WTC11 (cell line): ENCODE measurements at regions not wholly inside any gene's neighbourhood (a gene's known extent, or its start where the extent isn't known, plus 50 kb on each side); places are given as distances from the start of the nearest gene placed in this dataset.

Source experiments
- ATAC-seq: fragments of 200-7000 bp; cut with Tn5 transposase; 2 replicates; pipeline ENCODE4 v1.10.0; 2021; ENCODE audit warnings: mild to moderate bottlenecking, moderate library complexity
- CTCF ChIA-PET: fragments of 300-600 bp; sonication (Branson Sonifier 250); formaldehyde crosslinking; loops from one replicate; lab custom pipeline; 2021; ENCODE audit warnings: antibody characterized with exemption; lab: Charles Lee
- POLR2A ChIA-PET: fragments of 350-600 bp; sonication (Branson Sonifier 250); formaldehyde crosslinking; loops from one replicate; lab custom pipeline; 2021; ENCODE audit warnings: antibody characterized with exemption; lab: Charles Lee
- DNase-seq: peaks from one replicate; pipeline ENCODE4 v3.0.0; 2021; ENCODE audit warnings: low spot score
- H3K27ac Mint-ChIP-seq: 2 replicates; pipeline ENCODE4 v1.8.0; 2021; ENCODE audit warnings: mixed read lengths
- H3K27me3 Mint-ChIP-seq: 2 replicates; pipeline ENCODE4 v1.8.0; 2021; ENCODE audit warnings: low read depth, mild to moderate bottlenecking, moderate library complexity, mixed read lengths
- H3K36me3 Mint-ChIP-seq: 2 replicates; pipeline ENCODE4 v1.8.0; 2021; ENCODE audit warnings: mixed read lengths
- H3K4me1 Mint-ChIP-seq: 2 replicates; pipeline ENCODE4 v1.8.0; 2022; ENCODE audit warnings: mixed read lengths
- H3K4me3 Mint-ChIP-seq: 2 replicates; pipeline ENCODE4 v1.8.0; 2021; ENCODE audit warnings: mild to moderate bottlenecking, moderate library complexity, mixed read lengths
- H3K9me3 Mint-ChIP-seq: 2 replicates; pipeline ENCODE4 v1.8.0; 2021; ENCODE audit warnings: mixed read lengths
- ATF1 ChIP-seq: sonication (generic); formaldehyde crosslinking; IDR thresholded peaks from 2 replicates; pipeline ENCODE4 v1.8.1; 2023; ENCODE audit warnings: mild to moderate bottlenecking, moderate library complexity, missing genetic modification reagents
- ATF6 ChIP-seq: sonication (generic); formaldehyde crosslinking; IDR thresholded peaks from 2 replicates; pipeline ENCODE4 v1.8.1; 2023; ENCODE audit warnings: mild to moderate bottlenecking, missing genetic modification reagents
- CTCF ChIP-seq: fragments of 200-600 bp; IDR thresholded peaks from 2 replicates; pipeline ENCODE4 v1.8.0; 2022; ENCODE audit warnings: antibody characterized with exemption
- ELF4 ChIP-seq: sonication (generic); formaldehyde crosslinking; IDR thresholded peaks from 2 replicates; pipeline ENCODE4 v1.8.1; 2022; ENCODE audit warnings: low read depth, mild to moderate bottlenecking, moderate library complexity, missing genetic modification reagents
- GRHL2 ChIP-seq: fragments of 250-450 bp; sonication (Bioruptor Pico); IDR thresholded peaks from 2 replicates; pipeline ENCODE4 v1.8.0; 2022; ENCODE audit warnings: mild to moderate bottlenecking, moderate library complexity; ENCODE audit not compliant: insufficient replicate concordance, severe bottlenecking
- GTF2I ChIP-seq: fragments of 250-450 bp; sonication (Bioruptor Pico); conservative IDR thresholded peaks from 2 replicates; pipeline ENCODE4 v1.4.0; 2021; ENCODE audit warnings: mild to moderate bottlenecking
- JAZF1 ChIP-seq: fragments of 250-450 bp; sonication (Bioruptor Pico); IDR thresholded peaks from 2 replicates; pipeline ENCODE4 v1.9.0; 2021; ENCODE audit warnings: moderate library complexity, mild to moderate bottlenecking, inconsistent platforms
- MXD4 ChIP-seq: fragments of 250-450 bp; sonication (Bioruptor Pico); IDR thresholded peaks from 2 replicates; pipeline ENCODE4 v1.8.0; 2021; ENCODE audit warnings: mild to moderate bottlenecking, moderate library complexity, borderline replicate concordance
- NFYB ChIP-seq: sonication (generic); formaldehyde crosslinking; conservative IDR thresholded peaks from 2 replicates; pipeline ENCODE4 v1.8.0; 2022; ENCODE audit warnings: low read depth, missing genetic modification reagents
- RELA ChIP-seq: sonication (generic); formaldehyde crosslinking; IDR thresholded peaks from 2 replicates; pipeline ENCODE4 v1.8.1; 2022; ENCODE audit warnings: missing genetic modification reagents, mild to moderate bottlenecking, borderline replicate concordance
- SMAD3 ChIP-seq: sonication (generic); formaldehyde crosslinking; IDR thresholded peaks from 2 replicates; pipeline ENCODE4 v1.8.0; 2022; ENCODE audit warnings: missing genetic modification reagents, mild to moderate bottlenecking, borderline replicate concordance
- ZNF219 ChIP-seq: sonication (generic); formaldehyde crosslinking; IDR thresholded peaks from 2 replicates; pipeline ENCODE4 v1.8.0; 2023; ENCODE audit warnings: missing genetic modification reagents, mild to moderate bottlenecking, borderline replicate concordance
- ZNF416 ChIP-seq: fragments of 250-450 bp; sonication (Bioruptor Pico); IDR thresholded peaks from 2 replicates; pipeline ENCODE4 v1.9.0; 2021; ENCODE audit warnings: mild to moderate bottlenecking, inconsistent platforms
- ZNF671 ChIP-seq: fragments of 250-450 bp; sonication (Bioruptor Pico); IDR thresholded peaks from 2 replicates; pipeline ENCODE4 v1.8.0; 2021; ENCODE audit warnings: mild to moderate bottlenecking
- TF ChIP-seq, protein P1 (sequence below): sonication (generic); formaldehyde crosslinking; IDR thresholded peaks from 2 replicates; pipeline ENCODE4 v1.8.0; 2022; ENCODE audit warnings: mild to moderate bottlenecking, missing genetic modification reagents
- TF ChIP-seq, protein P2 (sequence below): sonication (generic); formaldehyde crosslinking; conservative IDR thresholded peaks from 2 replicates; pipeline ENCODE4 v1.8.1; 2022; ENCODE audit warnings: mild to moderate bottlenecking, missing genetic modification reagents
- TF ChIP-seq, protein P3 (sequence below): sonication (generic); formaldehyde crosslinking; IDR thresholded peaks from 2 replicates; pipeline ENCODE4 v1.8.1; 2023; ENCODE audit warnings: mild to moderate bottlenecking, missing genetic modification reagents, moderate library complexity
- TF ChIP-seq, protein P4 (sequence below): fragments of 250-450 bp; sonication (Bioruptor Pico); IDR thresholded peaks from 2 replicates; pipeline ENCODE4 v1.9.0; 2021; ENCODE audit warnings: mild to moderate bottlenecking, borderline replicate concordance

DNA sequence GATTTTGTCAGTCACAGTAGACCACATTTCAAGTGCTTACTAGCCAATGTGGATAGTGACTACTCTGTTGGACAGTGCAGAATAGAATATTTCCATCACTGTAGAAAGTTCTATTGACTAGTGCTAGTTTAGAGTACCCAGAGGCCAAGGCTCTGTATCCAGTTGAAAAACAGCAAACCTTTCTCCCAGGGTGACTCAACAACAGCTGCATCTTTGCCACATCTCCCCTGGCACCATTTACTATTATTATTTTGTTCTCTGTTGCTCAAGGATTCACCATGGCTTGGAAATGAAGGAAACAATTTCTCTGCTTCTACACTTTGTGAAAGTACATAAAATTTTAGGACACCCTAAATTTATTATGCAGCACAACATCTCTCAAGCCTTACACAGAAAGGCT lies 85.3 kb upstream of the WDR26 start (continued):
- TF ChIP-seq, protein P1, sequence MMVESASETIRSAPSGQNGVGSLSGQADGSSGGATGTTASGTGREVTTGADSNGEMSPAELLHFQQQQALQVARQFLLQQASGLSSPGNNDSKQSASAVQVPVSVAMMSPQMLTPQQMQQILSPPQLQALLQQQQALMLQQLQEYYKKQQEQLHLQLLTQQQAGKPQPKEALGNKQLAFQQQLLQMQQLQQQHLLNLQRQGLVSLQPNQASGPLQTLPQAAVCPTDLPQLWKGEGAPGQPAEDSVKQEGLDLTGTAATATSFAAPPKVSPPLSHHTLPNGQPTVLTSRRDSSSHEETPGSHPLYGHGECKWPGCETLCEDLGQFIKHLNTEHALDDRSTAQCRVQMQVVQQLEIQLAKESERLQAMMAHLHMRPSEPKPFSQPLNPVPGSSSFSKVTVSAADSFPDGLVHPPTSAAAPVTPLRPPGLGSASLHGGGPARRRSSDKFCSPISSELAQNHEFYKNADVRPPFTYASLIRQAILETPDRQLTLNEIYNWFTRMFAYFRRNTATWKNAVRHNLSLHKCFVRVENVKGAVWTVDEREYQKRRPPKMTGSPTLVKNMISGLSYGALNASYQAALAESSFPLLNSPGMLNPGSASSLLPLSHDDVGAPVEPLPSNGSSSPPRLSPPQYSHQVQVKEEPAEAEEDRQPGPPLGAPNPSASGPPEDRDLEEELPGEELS, result no peak
- TF ChIP-seq, protein P2, sequence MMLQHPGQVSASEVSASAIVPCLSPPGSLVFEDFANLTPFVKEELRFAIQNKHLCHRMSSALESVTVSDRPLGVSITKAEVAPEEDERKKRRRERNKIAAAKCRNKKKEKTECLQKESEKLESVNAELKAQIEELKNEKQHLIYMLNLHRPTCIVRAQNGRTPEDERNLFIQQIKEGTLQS (CRISPR knock-in tag), result no peak
- TF ChIP-seq GTF2I (CRISPR knock-in tag), result no peak
- no peak for TF ChIP-seq SMAD3 (CRISPR knock-in tag)
- TF ChIP-seq RELA (CRISPR knock-in tag), result no peak
- TF ChIP-seq ATF6 (CRISPR knock-in tag), result no peak
- TF ChIP-seq CTCF, result no peak
- TF ChIP-seq ELF4 (CRISPR knock-in tag), result no peak
- TF ChIP-seq JAZF1, result no peak

DNA sequence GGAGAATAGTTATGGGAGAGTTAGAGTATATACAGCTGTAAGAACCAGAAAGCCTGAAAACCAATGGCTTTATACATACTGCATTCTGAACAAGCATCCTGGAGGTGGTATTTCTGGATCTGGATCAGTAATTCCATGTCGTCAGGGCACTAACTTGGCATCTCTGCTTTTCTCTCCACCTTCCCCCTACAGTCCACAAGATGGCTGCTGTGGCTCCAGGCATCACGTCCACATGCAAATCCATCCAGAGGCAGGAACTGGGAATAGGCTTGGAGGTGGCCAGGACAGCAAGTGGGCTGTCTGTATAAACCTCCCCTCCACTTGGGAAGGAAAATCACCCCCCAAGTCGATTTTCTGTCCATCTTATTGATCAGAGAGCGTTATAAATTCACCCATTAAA lies 86.2 kb upstream of the WDR26 start:
- ATAC-seq (no peak), DNase-seq (no peak)
- Mint-ChIP-seq H3K27me3 (no peaks in the 10 kb centered on the region), H3K36me3 (no peaks in the 10 kb centered on the region), H3K4me1 (no peaks in the 10 kb centered on the region), H3K4me3 (no peak overlapping the region), H3K9me3 (peaks cover 8% of the 10 kb centered on the region), H3K27ac (no peak overlapping the region)
- ChIA-PET CTCF (interaction anchor here (3.0 kb wide), 1 partner anchor 402 kb away, joined by 10 read pairs; no protein-coding TSS in a partner anchor), POLR2A (no interaction called here)
- TF ChIP-seq ATF1 (CRISPR knock-in tag) (no peak), ZNF671 (CRISPR knock-in tag) (no peak), ZNF416 (CRISPR knock-in tag) (no peak)
- TF ChIP-seq, protein P3, sequence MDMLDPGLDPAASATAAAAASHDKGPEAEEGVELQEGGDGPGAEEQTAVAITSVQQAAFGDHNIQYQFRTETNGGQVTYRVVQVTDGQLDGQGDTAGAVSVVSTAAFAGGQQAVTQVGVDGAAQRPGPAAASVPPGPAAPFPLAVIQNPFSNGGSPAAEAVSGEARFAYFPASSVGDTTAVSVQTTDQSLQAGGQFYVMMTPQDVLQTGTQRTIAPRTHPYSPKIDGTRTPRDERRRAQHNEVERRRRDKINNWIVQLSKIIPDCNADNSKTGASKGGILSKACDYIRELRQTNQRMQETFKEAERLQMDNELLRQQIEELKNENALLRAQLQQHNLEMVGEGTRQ (CRISPR knock-in tag), result no peak

- Mint-ChIP-seq H3K4me1 (peaks cover 5% of the 10 kb centered on the region), H3K36me3 (no peaks in the 10 kb centered on the region), H3K4me3 (no peak overlapping the region), H3K9me3 (peaks cover 8% of the 10 kb centered on the region), H3K27ac (no peak overlapping the region), H3K27me3 (no peaks in the 10 kb centered on the region)
- ATAC-seq (peak; percentile 55), DNase-seq (no peak)
- CTCF ChIA-PET, result interaction anchor here (0.9 to 1.4 kb wide), 3 partner anchors 119 to 401 kb away, joined by 3 to 4 read pairs (median 4); no protein-coding TSS in a partner anchor
- POLR2A ChIA-PET, result interaction anchor here (0.5 kb wide), 1 partner anchor 17 kb away, joined by 4 read pairs; no protein-coding TSS in a partner anchor
- TF ChIP-seq NFYB (CRISPR knock-in tag) (no peak), GTF2I (CRISPR knock-in tag) (no peak), ZNF219 (CRISPR knock-in tag) (no peak), MXD4 (CRISPR knock-in tag) (no peak), GRHL2 (CRISPR knock-in tag) (no peak), CTCF (no peak)
- TF ChIP-seq, protein P4, sequence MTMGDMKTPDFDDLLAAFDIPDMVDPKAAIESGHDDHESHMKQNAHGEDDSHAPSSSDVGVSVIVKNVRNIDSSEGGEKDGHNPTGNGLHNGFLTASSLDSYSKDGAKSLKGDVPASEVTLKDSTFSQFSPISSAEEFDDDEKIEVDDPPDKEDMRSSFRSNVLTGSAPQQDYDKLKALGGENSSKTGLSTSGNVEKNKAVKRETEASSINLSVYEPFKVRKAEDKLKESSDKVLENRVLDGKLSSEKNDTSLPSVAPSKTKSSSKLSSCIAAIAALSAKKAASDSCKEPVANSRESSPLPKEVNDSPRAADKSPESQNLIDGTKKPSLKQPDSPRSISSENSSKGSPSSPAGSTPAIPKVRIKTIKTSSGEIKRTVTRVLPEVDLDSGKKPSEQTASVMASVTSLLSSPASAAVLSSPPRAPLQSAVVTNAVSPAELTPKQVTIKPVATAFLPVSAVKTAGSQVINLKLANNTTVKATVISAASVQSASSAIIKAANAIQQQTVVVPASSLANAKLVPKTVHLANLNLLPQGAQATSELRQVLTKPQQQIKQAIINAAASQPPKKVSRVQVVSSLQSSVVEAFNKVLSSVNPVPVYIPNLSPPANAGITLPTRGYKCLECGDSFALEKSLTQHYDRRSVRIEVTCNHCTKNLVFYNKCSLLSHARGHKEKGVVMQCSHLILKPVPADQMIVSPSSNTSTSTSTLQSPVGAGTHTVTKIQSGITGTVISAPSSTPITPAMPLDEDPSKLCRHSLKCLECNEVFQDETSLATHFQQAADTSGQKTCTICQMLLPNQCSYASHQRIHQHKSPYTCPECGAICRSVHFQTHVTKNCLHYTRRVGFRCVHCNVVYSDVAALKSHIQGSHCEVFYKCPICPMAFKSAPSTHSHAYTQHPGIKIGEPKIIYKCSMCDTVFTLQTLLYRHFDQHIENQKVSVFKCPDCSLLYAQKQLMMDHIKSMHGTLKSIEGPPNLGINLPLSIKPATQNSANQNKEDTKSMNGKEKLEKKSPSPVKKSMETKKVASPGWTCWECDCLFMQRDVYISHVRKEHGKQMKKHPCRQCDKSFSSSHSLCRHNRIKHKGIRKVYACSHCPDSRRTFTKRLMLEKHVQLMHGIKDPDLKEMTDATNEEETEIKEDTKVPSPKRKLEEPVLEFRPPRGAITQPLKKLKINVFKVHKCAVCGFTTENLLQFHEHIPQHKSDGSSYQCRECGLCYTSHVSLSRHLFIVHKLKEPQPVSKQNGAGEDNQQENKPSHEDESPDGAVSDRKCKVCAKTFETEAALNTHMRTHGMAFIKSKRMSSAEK (CRISPR knock-in tag), result no peak
Measured at GRCh38 chr1:224521904-224522734, 87.5 kb upstream of the WDR26 start.
